OCI-LY1 (cell line): ENCODE measurements at regions not wholly inside any gene's neighbourhood (a gene's known extent, or its start where the extent isn't known, plus 50 kb on each side); places are given as distances from the start of the nearest gene placed in this dataset.

Source experiments
- H2AFZ ChIP-seq: fragments of 200-600 bp; sonication (generic), shearing (Covaris generic); 2 replicates; pipeline ENCODE4 v1.6.0; 2014; ENCODE audit warnings: antibody characterized with exemption, mild to moderate bottlenecking, low read length
- H3F3A ChIP-seq: fragments of 200-600 bp; sonication (generic), shearing (Covaris generic); 2 replicates; pipeline ENCODE4 v1.6.0; 2014; ENCODE audit warnings: mild to moderate bottlenecking, antibody characterized with exemption, low read length, moderate library complexity; ENCODE audit not compliant: insufficient read depth
- H3K27ac ChIP-seq: fragments of 200-600 bp; sonication (generic); 2 replicates; pipeline ENCODE4 v1.5.1; 2014; ENCODE audit warnings: low read length, mixed run types, mild to moderate bottlenecking, low read depth; ENCODE audit not compliant: poor library complexity, severe bottlenecking
- H3K27me3 ChIP-seq: fragments of 200-600 bp; sonication (generic); 2 replicates; pipeline ENCODE4 v1.6.0; 2014; ENCODE audit warnings: antibody characterized with exemption, mild to moderate bottlenecking, low read length, moderate library complexity; ENCODE audit not compliant: insufficient read depth
- H3K36me3 ChIP-seq: fragments of 200-600 bp; sonication (generic); 2 replicates; pipeline ENCODE4 v1.6.1; 2014; ENCODE audit warnings: mild to moderate bottlenecking, antibody characterized with exemption, low read length, moderate library complexity, mixed read lengths; ENCODE audit not compliant: insufficient read depth
- H3K4me1 ChIP-seq: fragments of 200-600 bp; sonication (generic); 2 replicates; pipeline ENCODE4 v1.5.1; 2014; ENCODE audit warnings: mild to moderate bottlenecking, low read length, moderate library complexity; ENCODE audit not compliant: insufficient read depth, severe bottlenecking
- H3K4me2 ChIP-seq: fragments of 200-600 bp; sonication (generic), shearing (Covaris generic); 2 replicates; pipeline ENCODE4 v1.6.1; 2014; ENCODE audit warnings: low read length
- H3K4me3 ChIP-seq: fragments of 200-600 bp; sonication (generic); 2 replicates; pipeline ENCODE4 v1.5.1; 2014; ENCODE audit warnings: low read length, low read depth, mild to moderate bottlenecking, mixed read lengths; ENCODE audit not compliant: poor library complexity, severe bottlenecking
- H3K79me2 ChIP-seq: fragments of 200-600 bp; shearing (Covaris generic); 2 replicates; pipeline ENCODE4 v1.6.1; 2016; ENCODE audit warnings: mixed run types, low read length, mixed read lengths; ENCODE audit not compliant: insufficient read depth
- H3K9ac ChIP-seq: fragments of 200-600 bp; sonication (generic), shearing (Covaris generic); 2 replicates; pipeline ENCODE4 v1.6.1; 2014; ENCODE audit warnings: mild to moderate bottlenecking, low read length, mixed read lengths
- H3K9me2 ChIP-seq: fragments of 200-600 bp; sonication (generic), shearing (Covaris generic); 2 replicates; pipeline ENCODE4 v1.6.1; 2014; ENCODE audit warnings: low read depth, mild to moderate bottlenecking, low read length, mixed read lengths
- H3K9me3 ChIP-seq: fragments of 200-600 bp; shearing (Covaris generic); 2 replicates; pipeline ENCODE4 v1.6.1; 2014; ENCODE audit warnings: low read length, mixed read lengths
- H4K20me1 ChIP-seq: fragments of 200-600 bp; sonication (generic), shearing (Covaris generic); 2 replicates; pipeline ENCODE4 v1.6.0; 2016; ENCODE audit warnings: mild to moderate bottlenecking, low read length; ENCODE audit not compliant: insufficient read depth
- CTCF ChIP-seq: fragments of 200-600 bp; sonication (generic), shearing (Covaris generic); IDR thresholded peaks from 2 replicates; pipeline ENCODE4 v1.5.1; 2017; ENCODE audit warnings: mild to moderate bottlenecking, antibody characterized with exemption, low read length, moderate library complexity, mixed read lengths
- EZH2 ChIP-seq: fragments of 200-600 bp; sonication (generic), shearing (Covaris generic); IDR thresholded peaks from 2 replicates; pipeline ENCODE4 v1.8.0; 2017; ENCODE audit warnings: borderline replicate concordance, mixed run types, mild to moderate bottlenecking, antibody characterized with exemption, low read length, moderate library complexity, mixed read lengths

GRCh38 chr2:8141079-8141707 is 540.7 kb upstream of the ID2 start:
- no peak overlapping the region for H3K9ac ChIP-seq
- peaks cover 15% of the 10 kb centered on the region for H3K4me1 ChIP-seq
- no peak overlapping the region for H3K27ac ChIP-seq
- H3K4me2 ChIP-seq, result no peak overlapping the region
- no peaks in the 10 kb centered on the region for H3K9me2 ChIP-seq
- H3K4me3 ChIP-seq, result no peak overlapping the region
- TF ChIP-seq CTCF (no peak), EZH2 (no peak)
- no peaks in the 10 kb centered on the region for H3K79me2 ChIP-seq
- no peaks in the 10 kb centered on the region for H3K27me3 ChIP-seq
- H3K36me3 ChIP-seq, result no peaks in the 10 kb centered on the region
- no peak overlapping the region for H2AFZ ChIP-seq
- no peaks in the 10 kb centered on the region for H3K9me3 ChIP-seq
- no peaks in the 10 kb centered on the region for H3F3A ChIP-seq
- H4K20me1 ChIP-seq, result no peaks in the 10 kb centered on the region

- H3K9me3 ChIP-seq, result no peaks in the 10 kb centered on the region
- no peaks in the 10 kb centered on the region for H3K9me2 ChIP-seq
- H3K27ac ChIP-seq, result no peak overlapping the region
- no peak overlapping the region for H3K4me3 ChIP-seq
- H3K27me3 ChIP-seq, result no peaks in the 10 kb centered on the region
- H3F3A ChIP-seq, result no peaks in the 10 kb centered on the region
- H3K4me2 ChIP-seq, result no peak overlapping the region
- H2AFZ ChIP-seq, result no peak overlapping the region
- no peaks in the 10 kb centered on the region for H3K79me2 ChIP-seq
- no peaks in the 10 kb centered on the region for H4K20me1 ChIP-seq
- peaks cover 15% of the 10 kb centered on the region for H3K4me1 ChIP-seq
- TF ChIP-seq EZH2 (no peak), CTCF (no peak)
- H3K9ac ChIP-seq, result no peak overlapping the region
- H3K36me3 ChIP-seq, result no peaks in the 10 kb centered on the region
These were observed 540.1 kb upstream of the ID2 start for GRCh38 chr2:8141780-8142179.

- Histone ChIP-seq H3K4me1 (peaks cover 15% of the 10 kb centered on the region), H3K9me2 (no peaks in the 10 kb centered on the region), H3K9me3 (no peaks in the 10 kb centered on the region), H2AFZ (no peak overlapping the region), H3K4me2 (no peak overlapping the region), H3K79me2 (no peaks in the 10 kb centered on the region), H3F3A (no peaks in the 10 kb centered on the region), H3K36me3 (no peaks in the 10 kb centered on the region), H4K20me1 (no peaks in the 10 kb centered on the region), H3K9ac (no peak overlapping the region), H3K27me3 (no peaks in the 10 kb centered on the region), H3K27ac (no peak overlapping the region), H3K4me3 (no peak overlapping the region)
- TF ChIP-seq CTCF (no peak), EZH2 (no peak)
These were observed 539.4 kb upstream of the ID2 start for GRCh38 chr2:8142461-8142860.
